HG03025 (cell line): ENCODE measurements at regions not wholly inside any gene's neighbourhood (a gene's known extent, or its start where the extent isn't known, plus 50 kb on each side); places are given as distances from the start of the nearest gene placed in this dataset.
"Not testable (repeated sequence)": the region's sequence is repeated elsewhere in the genome, so short reads cannot be mapped to it uniquely, and the experiment has no call there.

Experiments
- ATAC-seq: cut with Tn5 transposase; IDR thresholded peaks from one replicate; pipeline ENCODE4 v1.9.1; 2021; ENCODE audit warnings: mild to moderate bottlenecking, moderate library complexity; ENCODE audit not compliant: unreplicated experiment, low FRiP score

DNA sequence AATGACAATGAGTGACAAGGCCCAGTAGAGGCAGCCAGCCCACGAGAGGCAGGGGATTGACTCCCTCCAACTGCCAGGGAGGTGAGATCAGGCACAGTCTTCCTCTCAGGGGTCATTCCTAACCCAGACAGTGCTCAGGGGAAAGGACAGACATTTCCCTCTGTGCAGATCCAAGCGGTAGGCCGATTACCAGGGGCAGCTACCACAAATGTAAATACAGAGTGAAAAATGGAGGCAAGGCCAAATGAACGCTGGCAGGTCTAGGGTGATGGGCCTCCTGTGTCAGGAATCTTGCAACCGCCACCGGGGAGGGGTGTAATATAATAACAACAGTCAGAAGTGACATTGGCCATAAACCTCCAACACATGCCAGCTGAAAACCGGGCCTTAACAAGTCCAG lies 881.4 kb downstream of the UQCRFS1 start:
- ATAC-seq, result no peak

- ATAC-seq, result no peak
Observed at GRCh38 chr19:28330831-28331230, 882.1 kb downstream of the UQCRFS1 start.

GRCh38 chr19:28329429-28329828 lies 883.5 kb downstream of the UQCRFS1 start:
- no peak for ATAC-seq

GRCh38 chr19:28327905-28328304 lies 885.0 kb downstream of the UQCRFS1 start:
- no peak for ATAC-seq

DNA sequence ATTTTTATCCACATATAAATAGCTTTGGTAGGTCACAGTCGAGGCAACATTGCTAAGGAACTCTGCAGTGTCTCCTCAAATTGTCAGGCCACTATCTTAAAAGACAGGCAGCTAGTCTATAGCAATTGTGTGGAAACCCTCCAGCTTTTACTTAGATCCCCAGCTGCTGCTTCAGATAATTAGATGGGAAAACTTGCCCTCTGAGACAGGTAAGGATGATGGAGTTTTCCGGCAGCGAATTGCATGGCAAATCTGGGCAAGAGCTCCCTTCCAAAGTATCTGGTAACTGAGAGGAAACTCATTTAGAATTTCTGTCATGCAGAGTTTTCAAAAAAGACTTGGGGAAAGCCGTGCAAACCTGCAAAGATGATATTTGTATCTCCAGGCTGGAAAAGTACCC lies 886.2 kb downstream of the UQCRFS1 start:
- ATAC-seq, result no peak

DNA sequence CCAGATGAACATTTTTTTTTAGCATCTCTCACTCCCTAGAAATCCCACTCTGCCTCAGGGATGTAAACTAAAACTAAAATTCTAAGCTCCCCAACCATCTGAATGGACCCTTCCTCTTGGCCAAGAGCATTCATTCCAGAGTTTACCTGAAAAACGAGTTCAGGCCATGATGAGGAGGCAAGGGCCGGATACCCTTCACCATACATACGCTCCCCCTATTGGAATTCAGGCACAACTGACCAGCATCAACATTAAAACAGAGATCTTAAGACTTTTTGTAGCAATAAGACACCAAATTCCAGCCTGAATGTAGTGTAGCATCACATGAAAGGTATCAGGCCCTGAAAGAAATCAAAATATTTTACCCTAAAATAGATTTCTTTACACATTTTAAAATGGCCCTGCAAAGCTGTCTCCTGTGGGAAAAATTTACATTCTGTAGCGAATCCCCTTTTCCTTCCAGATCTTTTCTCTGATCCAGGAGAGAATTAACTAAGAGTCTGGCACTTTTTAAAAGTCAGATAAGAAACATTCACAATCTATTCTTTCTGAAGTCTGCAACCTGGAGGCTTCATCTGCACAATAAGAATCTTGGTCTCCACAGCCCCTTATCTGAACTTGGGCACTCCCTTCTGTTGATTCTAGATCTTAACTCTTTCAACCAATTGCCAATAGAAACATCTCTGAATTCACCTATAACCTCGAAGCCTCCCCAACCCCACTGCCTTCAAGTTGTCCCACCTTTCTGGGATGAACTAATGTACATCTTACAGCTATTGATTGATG lies 888.5 kb downstream of the UQCRFS1 start:
- ATAC-seq, result no peak

DNA sequence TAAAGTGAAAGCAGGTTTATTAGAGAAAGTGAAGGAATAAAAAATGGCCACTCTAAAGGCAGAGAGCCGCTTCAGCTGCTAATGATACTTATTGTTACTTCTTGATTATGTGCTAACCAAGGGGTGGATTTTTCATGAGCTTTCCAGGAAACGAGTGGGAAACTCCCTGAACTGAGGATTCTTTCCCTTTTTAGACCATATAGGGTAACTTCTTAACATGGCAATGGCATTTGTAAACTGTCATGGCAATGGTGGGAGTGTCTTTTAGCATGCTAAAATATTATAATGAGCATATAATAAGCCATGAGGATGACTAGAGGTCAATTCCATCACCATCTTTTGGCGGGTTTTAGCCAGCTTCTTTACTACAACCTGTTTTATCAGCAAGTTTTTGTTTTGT lies 890.0 kb downstream of the UQCRFS1 start:
- no peak for ATAC-seq

DNA sequence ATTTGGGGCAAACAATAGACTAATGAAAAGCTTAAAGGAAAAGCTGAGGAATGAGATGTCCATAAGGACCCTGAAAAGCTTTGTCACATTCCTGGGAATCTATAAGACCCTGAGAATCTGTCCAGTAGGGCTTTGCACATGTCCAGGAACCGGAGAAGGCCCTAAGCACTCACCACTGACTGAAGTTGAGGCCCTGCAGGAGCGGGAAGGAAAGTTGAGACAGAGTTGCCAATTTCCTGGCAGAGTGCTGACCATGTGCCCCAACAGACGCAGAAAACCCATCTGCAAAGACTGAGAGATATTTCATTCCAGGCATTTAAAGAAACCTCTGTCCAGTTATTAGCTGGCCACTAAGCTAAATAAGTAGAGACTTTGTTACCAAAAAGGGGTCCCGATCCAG lies 890.5 kb downstream of the UQCRFS1 start:
- ATAC-seq, result no peak

DNA sequence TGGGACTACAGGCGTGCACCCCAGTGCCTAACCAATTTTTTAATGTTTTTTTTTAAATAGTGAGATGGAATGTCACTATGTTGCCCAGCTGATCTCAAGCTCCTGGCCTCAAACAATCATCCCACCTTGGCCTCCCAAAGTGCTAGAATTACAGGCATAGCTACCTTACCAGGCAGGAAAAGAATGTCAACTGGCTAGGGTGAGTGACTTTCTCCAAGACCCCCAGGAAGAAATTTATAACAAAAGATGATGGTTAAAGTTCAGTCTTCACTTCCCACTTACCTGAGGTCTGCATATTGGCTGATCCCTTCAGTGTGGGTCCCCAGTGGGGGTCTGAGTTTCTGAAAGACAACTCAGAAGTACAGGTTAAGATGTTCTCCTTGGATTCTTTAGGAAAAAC lies 893.0 kb downstream of the UQCRFS1 start:
- no peak for ATAC-seq

- no peak for ATAC-seq
Observed at GRCh38 chr19:28319227-28319626, 893.7 kb downstream of the UQCRFS1 start.

GRCh38 chr19:28318469-28319179 lies 894.3 kb downstream of the UQCRFS1 start:
- no peak for ATAC-seq

- no peak for ATAC-seq
Observed at GRCh38 chr19:28316464-28316863, 896.5 kb downstream of the UQCRFS1 start.

DNA sequence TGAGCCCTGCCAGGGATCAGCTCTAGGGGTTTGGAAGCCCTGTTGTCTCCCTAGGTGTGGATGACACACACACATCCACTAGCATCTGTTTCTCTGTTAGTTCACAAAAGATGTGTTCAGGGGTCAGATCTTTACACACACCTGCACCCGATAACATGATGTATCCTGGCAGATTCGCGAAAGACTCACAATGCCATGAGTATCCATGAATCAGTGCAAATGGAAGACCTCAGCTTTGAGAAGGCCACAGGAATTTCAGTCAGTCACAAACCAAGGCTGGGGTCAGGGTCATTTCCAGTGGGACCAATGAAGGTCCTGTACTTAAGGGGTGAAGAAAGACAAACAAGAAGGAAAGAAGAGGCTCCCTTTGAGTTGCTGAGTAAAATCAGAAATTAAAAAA lies 898.2 kb downstream of the UQCRFS1 start:
- no peak for ATAC-seq

DNA sequence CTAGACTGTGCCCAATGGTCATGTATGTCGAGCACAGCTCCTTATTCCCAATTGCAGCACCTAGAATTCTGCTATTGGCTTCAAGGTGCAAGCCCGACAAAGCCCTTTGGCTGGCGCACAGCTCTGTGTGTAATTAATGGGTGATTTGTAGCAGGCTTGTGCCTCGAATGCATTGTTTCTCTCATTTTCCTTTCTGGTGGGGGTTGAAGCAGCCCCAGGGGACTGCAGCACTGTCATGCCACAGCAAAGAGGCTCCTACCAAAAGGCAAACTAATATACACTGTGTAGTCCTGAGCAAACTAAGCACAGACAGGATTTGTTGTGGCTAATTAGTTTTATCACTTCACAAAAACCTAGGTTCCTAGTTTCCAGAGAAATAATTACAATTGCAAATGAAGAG lies 898.7 kb downstream of the UQCRFS1 start:
- no peak for ATAC-seq

GRCh38 chr19:28313633-28314032 lies 899.3 kb downstream of the UQCRFS1 start:
- no peak for ATAC-seq

DNA sequence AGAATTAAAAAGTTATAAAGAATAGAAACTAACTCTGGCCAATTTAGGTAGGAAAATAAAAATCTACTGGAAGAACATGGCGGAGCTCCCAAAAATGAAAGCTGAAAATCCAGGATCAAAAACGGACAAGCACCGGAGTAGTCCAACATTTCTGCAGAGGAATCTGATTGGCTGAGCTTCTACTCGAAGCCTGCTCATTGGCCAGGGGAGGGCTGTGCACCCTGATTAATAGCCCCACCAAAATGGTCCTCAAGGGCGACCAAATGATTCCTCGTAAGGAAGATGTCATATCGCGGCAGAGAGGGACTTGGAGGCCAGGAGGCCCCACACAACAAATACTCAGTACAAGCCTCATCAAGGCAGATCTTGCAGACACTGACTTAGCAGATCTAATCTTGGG lies 900.7 kb downstream of the UQCRFS1 start:
- ATAC-seq, result no peak

DNA sequence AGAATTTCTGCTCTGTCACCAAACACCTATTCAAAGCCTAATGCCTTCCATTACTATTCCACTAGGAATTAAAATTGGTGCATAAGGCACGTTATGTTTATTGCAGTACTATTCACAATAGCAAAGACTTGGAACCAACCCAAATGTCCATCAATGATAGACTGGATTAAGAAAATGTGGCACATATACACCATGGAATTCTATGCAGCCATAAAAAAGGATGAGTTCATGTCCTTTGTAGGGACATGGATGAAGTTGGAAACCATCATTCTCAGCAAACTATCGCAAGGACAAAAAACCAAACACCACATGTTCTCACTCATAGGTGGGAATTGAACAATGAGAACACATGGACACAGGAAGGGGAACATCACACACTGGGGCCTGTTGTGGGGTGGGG lies 902.1 kb downstream of the UQCRFS1 start:
- ATAC-seq, result not testable (repeated sequence)

DNA sequence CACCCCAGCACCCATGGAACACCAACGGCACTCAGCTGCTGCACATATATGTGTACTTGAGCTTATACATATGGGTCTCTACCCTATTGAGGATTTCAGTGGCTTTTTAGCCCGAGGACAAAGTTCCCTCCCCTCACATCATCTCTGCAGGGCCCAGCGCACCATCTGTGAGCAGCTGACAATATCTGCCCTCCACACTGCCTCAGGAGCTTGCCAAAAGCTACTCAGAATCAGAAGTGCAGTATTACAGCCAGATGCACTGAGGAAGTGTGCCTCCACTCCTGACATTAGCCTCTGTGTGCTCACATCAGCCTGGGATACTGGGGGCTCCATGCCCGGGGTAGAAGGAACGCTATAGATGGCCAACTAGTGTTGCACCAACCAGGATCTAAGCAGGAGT lies 903.9 kb downstream of the UQCRFS1 start:
- no peak for ATAC-seq

DNA sequence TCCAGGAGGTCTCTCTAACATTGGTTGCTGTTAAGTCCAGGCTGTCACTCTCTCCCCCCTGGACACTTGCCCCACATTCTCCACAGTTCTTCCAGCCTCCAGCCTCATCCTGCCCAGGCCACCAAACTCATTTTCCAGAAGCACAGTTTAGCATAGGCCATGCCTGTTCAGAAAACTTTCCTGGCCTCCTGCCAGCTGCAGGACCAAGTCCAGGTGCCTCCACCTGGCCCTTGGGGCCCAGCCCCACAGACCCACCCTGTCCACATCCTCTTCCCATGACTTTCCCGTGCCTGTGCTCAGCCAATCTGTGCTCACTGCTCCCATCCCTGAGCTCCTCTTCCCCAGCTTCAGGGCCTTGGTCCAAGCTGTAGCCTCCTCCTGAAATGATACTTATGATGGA lies 905.0 kb downstream of the UQCRFS1 start:
- no peak for ATAC-seq

- ATAC-seq, result no peak
Observed at GRCh38 chr19:28307487-28307886, 905.5 kb downstream of the UQCRFS1 start.

DNA sequence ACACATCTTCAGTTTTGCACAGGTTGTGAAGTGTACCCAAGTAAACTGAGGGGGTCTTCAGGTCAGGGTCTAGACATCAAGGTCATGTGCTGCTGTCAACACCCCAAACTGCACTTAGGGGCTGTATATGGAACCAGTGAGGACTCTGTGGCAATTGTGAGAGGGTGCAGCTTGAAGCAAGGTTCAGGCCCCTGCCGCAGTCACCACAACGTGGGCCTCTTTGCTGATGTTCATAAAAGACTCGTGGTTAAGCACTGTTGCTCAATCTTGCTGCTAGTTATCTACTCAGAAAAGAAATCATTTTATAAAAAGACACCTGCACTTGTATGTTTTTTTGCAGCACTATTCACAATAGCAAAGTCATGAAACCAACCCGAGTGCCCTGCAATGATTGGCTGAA lies 907.4 kb downstream of the UQCRFS1 start:
- ATAC-seq, result no peak

DNA sequence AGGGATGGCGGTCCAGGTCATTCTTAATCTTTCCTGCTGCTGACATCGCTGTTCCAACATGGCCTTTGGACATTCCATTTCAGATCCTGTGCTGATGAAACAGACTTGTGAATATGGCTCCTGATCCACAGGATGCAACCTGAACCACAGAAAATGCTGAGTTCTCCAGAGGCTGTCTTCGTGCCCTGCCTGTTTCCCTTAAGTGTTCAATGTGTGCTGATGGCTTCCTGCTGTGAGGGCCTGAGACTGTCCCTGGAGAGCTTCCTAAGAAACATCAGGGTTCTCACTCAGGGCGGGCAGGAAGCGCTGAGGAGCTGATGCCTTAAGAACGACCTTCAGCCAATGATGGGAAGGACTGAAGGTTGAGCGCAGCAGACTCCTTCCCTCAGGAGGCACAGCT lies 909.4 kb downstream of the UQCRFS1 start:
- no peak for ATAC-seq
